Activated T-cell treated with anti-CD3 and anti-CD28 coated beads, Interleukin-2, amount 50 U/mL, for 72 hours (primary cell): ENCODE measurements at regions not wholly inside any gene's neighbourhood (a gene's known extent, or its start where the extent isn't known, plus 50 kb on each side); places are given as distances from the start of the nearest gene placed in this dataset.
A peak's percentile ranks its signal among the peaks of the same experiment; 100 is the strongest.

ENCODE experiments used
- ATAC-seq, 2 donors: fragments of 150-1000 bp; cut with Tn5 transposase; replicated peaks in 1 of 2; 2 replicates each; pipeline ENCODE4 v1.10.0; 2021; ENCODE audit warnings: moderate library complexity in 2 of 2, mild to moderate bottlenecking in 1 of 2
- DNase-seq, 2 donors: peaks; one replicate each; pipeline ENCODE4 v3.0.0; 2021 to 2022; ENCODE audit warnings: mixed read lengths in 1 of 2
- H3K27ac Mint-ChIP-seq: one replicate; pipeline ENCODE4 v1.8.0; 2022; ENCODE audit warnings: mild to moderate bottlenecking, moderate library complexity, mixed read lengths
- H3K27me3 Mint-ChIP-seq: one replicate; pipeline ENCODE4 v1.8.0; 2022; ENCODE audit warnings: low read depth, mixed read lengths
- H3K36me3 Mint-ChIP-seq, 2 donors: one replicate each; pipeline ENCODE4 v1.8.0; 2022; ENCODE audit warnings: mixed read lengths in 2 of 2, mild to moderate bottlenecking in 1 of 2; ENCODE audit not compliant: insufficient read depth in 2 of 2
- H3K4me1 Mint-ChIP-seq: one replicate; pipeline ENCODE4 v1.8.0; 2022; ENCODE audit warnings: low read depth, mixed read lengths
- H3K4me3 Mint-ChIP-seq, 2 donors: one replicate each; pipeline ENCODE4 v1.8.0; 2022; ENCODE audit warnings: mild to moderate bottlenecking in 2 of 2, mixed read lengths in 2 of 2, moderate library complexity in 2 of 2
- H3K9me3 Mint-ChIP-seq, 2 donors: one replicate each; pipeline ENCODE4 v1.8.0; 2022; ENCODE audit warnings: mixed read lengths in 2 of 2

DNA sequence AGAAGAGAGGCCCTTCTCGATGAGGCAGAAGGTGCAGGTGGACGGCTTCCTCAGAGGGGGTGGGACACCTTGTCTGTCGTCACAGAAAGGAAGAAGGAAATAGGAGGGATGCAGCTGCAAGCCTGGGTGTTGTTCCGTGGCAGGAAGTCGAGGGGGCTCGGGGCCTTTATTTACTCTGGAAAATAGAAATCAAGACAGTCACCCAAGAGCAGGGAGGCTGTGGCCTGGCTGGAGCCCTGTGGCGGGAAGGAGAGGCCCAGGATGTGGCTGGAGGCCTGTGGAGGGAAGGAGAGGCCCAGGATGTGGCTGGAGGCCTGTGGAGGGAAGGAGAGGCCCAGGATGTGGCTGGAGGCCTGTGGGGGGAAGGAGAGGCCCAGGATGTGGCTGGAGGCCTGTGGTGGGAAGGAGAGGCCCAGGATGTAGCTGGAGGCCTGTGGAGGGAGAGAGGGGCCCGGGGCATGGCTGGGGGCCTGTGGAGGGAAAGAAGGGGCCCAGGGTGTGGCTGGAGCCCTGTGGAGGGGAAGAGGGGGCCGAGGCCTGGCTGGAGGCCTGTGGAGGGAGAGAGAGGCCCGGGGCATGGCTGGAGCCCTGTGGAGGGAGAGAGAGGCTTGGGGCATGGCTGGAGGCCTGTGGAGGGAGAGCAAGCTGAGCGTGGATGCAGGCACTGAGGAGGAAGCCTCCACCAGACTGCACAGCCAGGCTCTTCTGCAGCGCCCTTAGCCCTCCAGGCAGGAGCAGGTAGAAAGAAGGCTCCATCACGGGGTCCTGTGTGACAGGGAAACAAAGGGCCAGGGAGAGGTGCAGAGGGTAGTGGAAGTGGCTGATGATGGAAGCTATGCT, 97.3 kb upstream of the SFMBT2 start:
- Mint-ChIP-seq H3K27me3 (no peaks in the 10 kb centered on the region), H3K4me1 (peaks cover 34% of the 10 kb centered on the region), H3K36me3 (peaks cover 26 to 29% of the 10 kb centered on the region in 2 donors), H3K4me3 (peak overlapping the region; percentile 57 to 66), H3K27ac (peak overlapping the region; percentile 89), H3K9me3 (peaks cover 16 to 19% of the 10 kb centered on the region in 2 donors)
- DNase-seq (peak; percentile 68 to 70), ATAC-seq (peak; percentile 71 to 74)

- H3K9me3 Mint-ChIP-seq: peaks cover 16 to 17% of the 10 kb centered on the region in 2 donors
- DNase-seq (no peak), ATAC-seq (no peak)
- H3K27ac Mint-ChIP-seq: no peak overlapping the region
- peak overlapping the region in 1 of 2 donors; percentile 9 for H3K4me3 Mint-ChIP-seq
- peaks cover 24 to 29% of the 10 kb centered on the region in 2 donors for H3K36me3 Mint-ChIP-seq
- H3K4me1 Mint-ChIP-seq: peaks cover 33% of the 10 kb centered on the region
- no peaks in the 10 kb centered on the region for H3K27me3 Mint-ChIP-seq
Measured at GRCh38 chr10:7506571-7506970, 95.7 kb upstream of the SFMBT2 start.

DNA sequence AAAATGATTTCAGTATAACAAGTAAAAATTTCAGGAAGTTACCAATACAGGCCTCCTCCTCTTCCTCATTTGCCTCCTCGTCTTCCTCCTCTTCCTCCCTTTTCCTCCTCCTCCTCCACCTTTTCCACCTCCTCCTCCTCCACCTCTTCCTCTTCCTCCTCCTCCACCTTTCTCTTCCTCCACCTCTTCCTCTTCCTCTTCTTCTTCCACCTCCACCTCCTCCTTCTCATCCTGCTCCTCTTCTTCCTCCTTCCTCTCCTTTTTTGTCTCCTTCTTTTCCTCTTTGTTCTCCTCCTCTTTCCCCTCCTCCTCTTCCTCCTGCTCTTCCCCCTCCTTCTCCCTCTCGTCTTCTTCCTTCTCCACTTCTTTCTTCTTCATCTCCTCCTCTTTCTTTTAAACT, 94.4 kb upstream of the SFMBT2 start:
- DNase-seq (no peak), ATAC-seq (no peak)
- Mint-ChIP-seq H3K9me3 (peaks cover 12 to 16% of the 10 kb centered on the region in 2 donors), H3K27ac (no peak overlapping the region), H3K4me3 (no peak overlapping the region), H3K27me3 (no peaks in the 10 kb centered on the region), H3K36me3 (peaks cover 19 to 25% of the 10 kb centered on the region in 2 donors), H3K4me1 (peaks cover 40% of the 10 kb centered on the region)

DNA sequence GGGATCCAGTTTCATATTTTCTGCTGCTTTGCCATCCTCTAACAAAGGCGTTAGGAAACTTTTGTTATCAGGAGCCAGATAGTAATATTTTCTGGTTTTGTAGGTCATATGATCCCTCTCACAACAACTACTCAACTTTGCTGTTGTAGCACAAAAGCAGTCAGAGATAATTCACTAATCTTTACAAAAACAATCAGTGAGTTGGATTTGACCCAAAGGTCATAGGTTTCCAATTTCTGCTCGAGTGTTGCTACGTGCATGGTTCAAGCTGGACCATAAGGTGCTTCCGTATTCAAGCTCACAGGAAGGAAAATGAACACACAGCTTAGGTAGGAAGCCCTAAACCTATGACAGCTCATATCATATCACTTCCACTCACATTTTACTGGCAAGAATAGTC, 92.4 kb upstream of the SFMBT2 start:
- H3K9me3 Mint-ChIP-seq: peaks cover 0 to 9% of the 10 kb centered on the region in 2 donors
- peaks cover 7 to 10% of the 10 kb centered on the region in 2 donors for H3K36me3 Mint-ChIP-seq
- H3K27me3 Mint-ChIP-seq: no peaks in the 10 kb centered on the region
- no peak overlapping the region for H3K4me3 Mint-ChIP-seq
- peaks cover 33% of the 10 kb centered on the region for H3K4me1 Mint-ChIP-seq
- DNase-seq: no peak
- no peak overlapping the region for H3K27ac Mint-ChIP-seq
- no peak for ATAC-seq

DNA sequence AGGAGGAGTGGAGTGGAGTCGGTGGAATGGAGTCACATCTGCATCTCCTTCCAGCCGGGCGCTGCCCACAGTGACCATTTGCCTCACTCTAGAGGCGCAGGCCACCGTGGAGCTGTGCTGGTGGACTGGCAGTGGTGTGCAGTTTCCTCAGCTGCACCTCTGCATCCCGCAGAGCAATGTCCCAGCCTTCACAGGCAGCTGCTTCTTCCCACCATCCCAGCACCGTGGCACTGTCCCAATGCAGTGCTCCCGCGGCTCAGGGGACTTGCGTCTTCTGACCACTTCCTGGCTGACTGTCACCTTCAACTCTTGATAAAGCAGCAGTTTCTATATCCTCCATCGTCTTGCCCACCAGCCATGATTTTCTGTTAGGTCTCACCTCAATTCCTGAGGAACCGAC, 90.3 kb upstream of the SFMBT2 start:
- Mint-ChIP-seq H3K27ac (no peak overlapping the region), H3K4me3 (peak overlapping the region in 1 of 2 donors; percentile 20), H3K36me3 (no peaks in the 10 kb centered on the region), H3K4me1 (peaks cover 13% of the 10 kb centered on the region), H3K27me3 (no peaks in the 10 kb centered on the region), H3K9me3 (no peaks in the 10 kb centered on the region)
- ATAC-seq: peak; percentile 32 to 58
- no peak for DNase-seq

GRCh38 chr10:7498111-7498510, 87.3 kb upstream of the SFMBT2 start:
- ATAC-seq: no peak
- no peak overlapping the region for H3K27ac Mint-ChIP-seq

DNA sequence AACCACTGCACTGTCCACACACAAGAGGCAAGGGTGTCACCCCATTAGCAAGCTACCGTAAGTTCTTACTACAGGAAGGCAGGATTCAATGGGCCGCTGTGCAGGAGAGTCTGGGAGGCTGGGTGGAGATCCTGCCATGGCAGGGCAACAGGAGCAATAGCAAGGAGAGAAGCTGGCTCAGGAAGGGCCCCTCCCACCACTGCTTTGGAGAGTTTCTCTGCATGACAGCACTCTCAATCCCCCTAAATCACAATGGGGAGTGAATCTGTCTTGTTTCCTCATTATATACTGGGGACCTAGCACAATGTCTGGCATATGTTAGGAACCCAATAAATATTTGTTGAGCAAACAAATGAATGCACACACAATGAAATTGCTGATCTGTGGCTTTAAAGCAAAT, 83.2 kb upstream of the SFMBT2 start:
- ATAC-seq (no peak), DNase-seq (no peak)
- H3K27me3 Mint-ChIP-seq: no peaks in the 10 kb centered on the region
- H3K4me1 Mint-ChIP-seq: peaks cover 23% of the 10 kb centered on the region
- H3K27ac Mint-ChIP-seq: no peak overlapping the region
- no peak overlapping the region for H3K4me3 Mint-ChIP-seq
- H3K36me3 Mint-ChIP-seq: no peaks in the 10 kb centered on the region
- H3K9me3 Mint-ChIP-seq: no peaks in the 10 kb centered on the region

More at GRCh38 chr10:7498111-7498510, 87.3 kb upstream of the SFMBT2 start:
- H3K9me3 Mint-ChIP-seq: no peaks in the 10 kb centered on the region
- no peak for DNase-seq
- no peak overlapping the region for H3K4me3 Mint-ChIP-seq
- H3K27me3 Mint-ChIP-seq: no peaks in the 10 kb centered on the region
- H3K36me3 Mint-ChIP-seq: no peaks in the 10 kb centered on the region
- peaks cover 13% of the 10 kb centered on the region for H3K4me1 Mint-ChIP-seq

DNA sequence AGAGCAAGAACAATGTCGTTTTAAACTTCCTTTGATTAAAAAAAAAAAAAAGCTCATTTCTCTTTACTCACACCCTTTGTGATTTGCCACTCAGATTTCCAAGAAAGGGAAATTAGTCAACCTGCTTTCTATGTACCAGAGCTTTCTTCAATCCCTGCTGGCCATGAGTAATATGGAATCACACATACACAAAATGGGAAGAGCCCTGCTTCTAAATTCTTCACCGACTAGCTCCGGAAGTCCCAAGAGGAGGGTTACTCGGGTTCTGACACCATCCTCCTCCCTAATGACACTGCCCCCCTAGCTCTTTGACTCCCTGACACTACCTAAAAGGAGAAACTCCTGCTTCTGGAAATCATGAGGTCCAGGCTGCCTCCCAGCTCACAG, 81.8 kb upstream of the SFMBT2 start:
- DNase-seq: no peak
- Mint-ChIP-seq H3K4me3 (peak overlapping the region in 1 of 2 donors; percentile 31), H3K27ac (peak overlapping the region; percentile 51), H3K4me1 (peaks cover 31% of the 10 kb centered on the region), H3K9me3 (no peaks in the 10 kb centered on the region), H3K36me3 (no peaks in the 10 kb centered on the region), H3K27me3 (no peaks in the 10 kb centered on the region)
- peak in 1 of 2 donors; percentile 64 for ATAC-seq

- H3K4me1 Mint-ChIP-seq: peaks cover 31% of the 10 kb centered on the region
- ATAC-seq (peak in 1 of 2 donors; percentile 30), DNase-seq (no peak)
- H3K36me3 Mint-ChIP-seq: no peaks in the 10 kb centered on the region
- no peaks in the 10 kb centered on the region for H3K9me3 Mint-ChIP-seq
- peak overlapping the region; percentile 54 for H3K27ac Mint-ChIP-seq
- no peaks in the 10 kb centered on the region for H3K27me3 Mint-ChIP-seq
- peak overlapping the region in 1 of 2 donors; percentile 31 for H3K4me3 Mint-ChIP-seq
Measured at GRCh38 chr10:7491949-7492659, 81.3 kb upstream of the SFMBT2 start.

DNA sequence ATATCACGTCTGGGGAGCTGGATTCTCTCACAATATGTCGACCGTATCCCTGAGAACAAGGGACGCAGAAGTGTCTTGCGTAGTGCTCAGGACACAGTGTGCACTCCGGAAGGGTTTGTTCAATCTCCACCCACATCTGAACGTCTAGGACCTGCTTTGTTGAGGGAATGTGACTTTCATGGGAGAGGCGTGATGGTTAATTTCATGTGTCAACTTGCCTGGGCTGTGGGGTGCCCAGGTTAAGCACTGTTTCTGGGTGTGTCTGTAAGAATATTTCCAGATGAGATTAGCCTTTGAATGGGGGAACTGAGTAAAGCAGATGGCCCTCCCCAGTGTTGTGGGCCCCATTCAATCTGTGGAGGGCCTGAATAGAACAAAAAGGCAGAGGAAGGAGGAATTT, 80.4 kb upstream of the SFMBT2 start:
- no peak overlapping the region for H3K27ac Mint-ChIP-seq
- no peak for DNase-seq
- H3K36me3 Mint-ChIP-seq: no peaks in the 10 kb centered on the region
- H3K4me1 Mint-ChIP-seq: peaks cover 31% of the 10 kb centered on the region
- no peaks in the 10 kb centered on the region for H3K9me3 Mint-ChIP-seq
- no peaks in the 10 kb centered on the region for H3K27me3 Mint-ChIP-seq
- no peak for ATAC-seq
- H3K4me3 Mint-ChIP-seq: no peak overlapping the region

GRCh38 chr10:7488418-7488829, 77.6 kb upstream of the SFMBT2 start:
- H3K27me3 Mint-ChIP-seq: no peaks in the 10 kb centered on the region
- no peak for ATAC-seq
- H3K36me3 Mint-ChIP-seq: peaks cover 0 to 1% of the 10 kb centered on the region in 2 donors
- H3K4me3 Mint-ChIP-seq: no peak overlapping the region
- no peak overlapping the region for H3K27ac Mint-ChIP-seq
- DNase-seq: no peak
- peaks cover 56% of the 10 kb centered on the region for H3K4me1 Mint-ChIP-seq
- H3K9me3 Mint-ChIP-seq: no peaks in the 10 kb centered on the region

- peaks cover 59% of the 10 kb centered on the region for H3K4me1 Mint-ChIP-seq
- ATAC-seq (no peak), DNase-seq (no peak)
- peaks cover 0 to 1% of the 10 kb centered on the region in 2 donors for H3K36me3 Mint-ChIP-seq
- H3K27ac Mint-ChIP-seq: no peak overlapping the region
- no peak overlapping the region for H3K4me3 Mint-ChIP-seq
- H3K27me3 Mint-ChIP-seq: no peaks in the 10 kb centered on the region
- no peaks in the 10 kb centered on the region for H3K9me3 Mint-ChIP-seq
Measured at GRCh38 chr10:7487528-7487927, 76.7 kb upstream of the SFMBT2 start.

DNA sequence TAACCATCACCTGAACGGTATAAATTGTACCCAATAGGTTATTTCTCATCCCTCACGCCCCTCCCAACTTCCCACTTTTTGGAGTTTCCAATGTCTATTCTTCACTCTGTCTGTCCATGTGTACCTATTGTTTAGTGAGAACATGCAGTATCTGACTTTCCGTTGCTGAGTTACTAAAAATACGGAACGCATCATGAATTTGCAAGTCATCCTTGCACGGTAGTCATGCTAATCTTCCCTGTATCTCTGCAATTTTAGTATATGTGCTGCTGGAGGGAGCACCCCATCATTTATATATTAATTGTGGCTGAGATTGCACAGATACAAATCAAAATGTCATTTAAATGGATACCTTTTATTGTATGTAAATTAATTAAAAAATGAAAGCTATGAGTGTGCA, 75.7 kb upstream of the SFMBT2 start:
- H3K27me3 Mint-ChIP-seq: no peaks in the 10 kb centered on the region
- H3K9me3 Mint-ChIP-seq: no peaks in the 10 kb centered on the region
- ATAC-seq (no peak), DNase-seq (no peak)
- H3K27ac Mint-ChIP-seq: no peak overlapping the region
- no peak overlapping the region for H3K4me3 Mint-ChIP-seq
- H3K4me1 Mint-ChIP-seq: peaks cover 59% of the 10 kb centered on the region
- peaks cover 0 to 1% of the 10 kb centered on the region in 2 donors for H3K36me3 Mint-ChIP-seq
